HG02798 (cell line): ENCODE measurements at regions not wholly inside any gene's neighbourhood (a gene's known extent, or its start where the extent isn't known, plus 50 kb on each side); places are given as distances from the start of the nearest gene placed in this dataset.
"Not testable (repeated sequence)": the region's sequence is repeated elsewhere in the genome, so short reads cannot be mapped to it uniquely, and the experiment has no call there.

Experiments
- ATAC-seq: cut with Tn5 transposase; IDR thresholded peaks from one replicate; pipeline ENCODE4 v1.9.1; 2021; ENCODE audit warnings: mild to moderate bottlenecking; ENCODE audit not compliant: unreplicated experiment, poor library complexity

- ATAC-seq: not testable (repeated sequence)
Measured at GRCh38 chr4:14002331-14002730, 374.8 kb upstream of the BOD1L1 start.

DNA sequence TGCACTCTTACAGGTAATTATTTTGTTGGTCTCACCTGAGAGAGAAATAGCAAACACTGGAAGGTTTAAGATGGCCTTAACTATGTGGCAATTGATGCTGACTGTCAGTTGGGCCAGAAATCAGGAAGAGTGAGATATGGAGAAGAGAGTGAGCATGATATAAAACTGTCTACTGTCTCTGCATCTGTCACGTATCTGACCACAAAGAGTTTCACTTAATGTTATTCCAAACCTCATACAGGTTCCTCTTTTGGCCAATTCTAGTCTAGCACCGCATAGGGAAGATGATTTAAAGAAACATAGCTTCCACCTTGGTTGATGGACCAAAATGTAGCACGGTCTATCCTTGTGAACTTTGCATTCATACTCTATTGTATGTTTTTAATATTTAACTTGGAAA lies 381.0 kb upstream of the BOD1L1 start:
- no peak for ATAC-seq

- ATAC-seq: no peak
Measured at GRCh38 chr4:14018191-14018853, 390.8 kb upstream of the BOD1L1 start.

DNA sequence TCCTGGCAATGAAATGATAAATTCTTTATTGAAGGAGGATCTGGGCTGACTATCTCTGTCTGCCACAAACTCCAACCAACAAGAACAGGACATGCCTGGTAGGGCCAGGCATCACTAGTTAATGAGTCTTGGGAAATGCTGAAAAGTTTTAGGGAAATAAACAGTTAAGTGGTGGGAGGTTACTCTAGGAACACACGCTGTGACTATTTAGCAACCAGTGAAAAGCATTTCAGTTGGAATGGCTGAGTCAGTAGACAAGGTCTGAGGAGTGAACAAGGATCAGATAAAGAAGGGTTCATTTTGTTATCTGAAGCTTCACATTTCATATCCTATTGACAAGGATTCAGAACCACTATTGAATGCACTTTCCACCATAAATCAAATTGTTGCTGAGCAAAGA lies 394.9 kb upstream of the BOD1L1 start:
- ATAC-seq: no peak

DNA sequence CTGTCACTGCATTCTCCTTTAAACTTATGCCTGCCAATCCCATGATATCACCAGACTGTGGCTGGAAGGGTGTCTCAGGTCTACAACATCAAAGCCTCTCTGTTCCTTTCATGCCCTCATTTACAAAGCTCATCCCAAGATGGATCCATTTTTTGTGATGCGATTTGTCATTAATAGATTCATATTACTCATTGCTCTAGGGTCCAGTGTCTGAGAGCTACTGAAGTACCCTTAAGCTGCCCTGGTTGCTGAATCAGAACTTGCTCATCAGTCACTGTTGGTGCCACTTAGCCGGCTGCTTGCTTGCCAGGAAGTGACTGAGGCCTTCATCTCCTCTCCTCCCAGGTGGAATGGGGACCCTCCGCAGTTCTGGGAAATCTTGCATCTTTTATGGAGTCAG lies 395.5 kb upstream of the BOD1L1 start:
- ATAC-seq: no peak

DNA sequence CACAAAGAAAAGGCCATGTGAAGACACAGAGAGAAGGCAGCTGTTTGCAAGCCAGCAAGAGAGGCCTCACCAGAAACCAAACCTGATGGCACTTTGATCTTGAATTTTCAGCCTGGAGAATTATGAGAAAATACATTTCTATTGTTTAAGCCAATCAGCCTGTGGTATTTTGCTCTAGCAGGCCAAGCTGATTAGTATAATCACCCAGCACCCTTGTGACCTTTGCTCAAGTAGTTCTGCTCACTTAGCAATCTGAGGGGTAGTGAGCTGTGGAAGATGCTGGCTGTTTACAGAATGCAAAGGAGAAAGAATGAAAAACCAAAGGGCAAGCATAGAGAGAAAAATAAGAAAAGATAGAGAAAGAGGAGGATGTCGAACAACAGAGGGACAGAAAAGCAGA lies 396.4 kb upstream of the BOD1L1 start:
- no peak for ATAC-seq

DNA sequence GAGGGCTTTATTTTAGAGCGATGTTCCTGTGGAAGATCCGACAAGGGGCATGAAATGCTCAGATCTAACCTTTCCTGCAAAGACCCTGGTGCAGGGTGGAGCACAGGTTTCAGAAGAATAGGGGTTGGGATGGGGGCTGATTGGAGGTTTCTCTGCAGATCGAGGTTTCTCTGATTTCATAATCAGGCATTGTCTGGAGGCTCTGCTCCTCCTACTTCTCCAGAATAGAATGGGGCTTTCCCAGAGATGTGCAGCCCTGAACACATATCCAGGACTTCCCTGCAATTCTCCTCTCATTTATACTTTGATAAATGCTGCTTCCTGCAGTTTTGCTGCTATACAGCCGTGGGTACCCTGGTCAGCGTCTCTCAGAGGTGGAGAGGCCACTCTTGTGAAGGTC lies 397.6 kb upstream of the BOD1L1 start:
- ATAC-seq: no peak

- ATAC-seq: no peak
Measured at GRCh38 chr4:14025891-14026290, 398.4 kb upstream of the BOD1L1 start.

DNA sequence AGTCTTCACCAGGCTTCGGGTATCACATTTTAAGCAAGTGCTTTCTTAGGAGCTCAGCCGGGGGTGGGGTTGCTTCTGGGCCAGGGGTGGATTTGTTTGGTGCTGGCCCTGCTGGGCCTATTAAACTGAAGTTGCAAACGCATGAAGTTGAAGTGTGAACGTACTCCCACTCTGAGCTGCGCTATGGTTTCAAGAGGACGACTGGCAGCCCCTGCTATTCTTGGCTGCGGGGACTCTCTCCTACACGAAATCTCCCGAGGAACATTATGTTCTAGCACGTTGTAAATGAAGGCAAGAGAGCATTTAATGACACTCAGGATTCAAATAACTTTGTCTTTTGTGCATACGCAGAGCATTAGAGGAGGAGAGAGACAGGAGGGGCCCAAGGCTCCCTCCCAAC lies 401.3 kb upstream of the BOD1L1 start:
- ATAC-seq: no peak

DNA sequence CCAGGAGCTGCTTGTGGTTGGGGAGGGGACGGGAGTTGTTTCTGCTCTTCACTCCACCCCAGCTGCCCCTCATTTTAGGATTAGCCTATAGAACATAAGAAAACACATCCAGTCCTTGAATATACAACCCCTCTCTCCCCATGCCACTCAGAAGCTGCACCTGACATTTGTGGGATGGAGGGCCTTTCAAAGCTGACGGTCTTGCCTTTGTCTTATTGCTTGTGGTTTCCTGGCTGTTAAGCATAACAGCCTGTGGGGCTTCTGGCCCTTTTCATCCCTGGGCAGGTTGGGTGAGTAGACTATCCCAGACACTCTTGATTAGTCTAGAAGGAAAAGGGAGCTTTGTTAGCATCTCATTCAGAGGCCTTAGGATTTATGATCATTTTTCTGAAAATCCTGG lies 407.6 kb upstream of the BOD1L1 start:
- no peak for ATAC-seq

DNA sequence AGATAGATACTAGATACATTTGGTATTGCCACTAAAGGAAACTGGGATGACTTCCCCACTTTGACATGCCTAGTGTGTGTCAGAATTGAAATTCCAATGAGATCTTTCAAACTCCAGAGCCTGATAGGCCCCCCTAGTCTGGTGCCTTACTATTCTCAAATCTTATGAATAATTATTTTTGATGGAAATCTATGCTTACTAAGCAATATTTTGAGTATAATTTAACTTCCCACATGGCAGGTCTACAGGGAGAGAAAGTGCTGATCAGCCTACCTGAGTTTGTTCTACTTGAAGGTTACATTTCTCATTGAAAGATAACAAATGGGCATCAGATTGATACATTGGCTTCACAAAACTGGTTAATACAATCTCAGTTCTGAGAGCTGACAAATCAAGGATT lies 415.7 kb upstream of the BOD1L1 start:
- ATAC-seq: no peak

DNA sequence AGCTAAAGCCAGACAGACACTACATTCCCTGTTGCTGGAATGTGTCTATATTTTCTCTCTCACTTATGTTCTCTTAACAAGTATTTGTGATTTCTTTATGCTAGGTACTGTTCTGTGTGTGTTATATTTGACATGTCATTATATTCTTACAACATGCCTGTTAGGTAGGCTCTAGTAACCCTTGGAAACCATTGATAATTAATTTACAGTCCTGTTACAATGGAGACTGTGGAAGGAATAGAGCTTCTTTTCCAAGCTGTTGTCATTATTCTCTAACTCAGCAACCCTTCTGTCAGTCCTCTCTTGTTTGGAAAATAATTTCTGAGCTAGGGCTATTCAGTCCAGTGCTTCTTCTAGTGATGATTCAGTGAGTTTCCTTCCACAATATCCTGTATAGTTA lies 419.1 kb upstream of the BOD1L1 start:
- no peak for ATAC-seq

- no peak for ATAC-seq
Measured at GRCh38 chr4:14047840-14048239, 420.3 kb upstream of the BOD1L1 start.

DNA sequence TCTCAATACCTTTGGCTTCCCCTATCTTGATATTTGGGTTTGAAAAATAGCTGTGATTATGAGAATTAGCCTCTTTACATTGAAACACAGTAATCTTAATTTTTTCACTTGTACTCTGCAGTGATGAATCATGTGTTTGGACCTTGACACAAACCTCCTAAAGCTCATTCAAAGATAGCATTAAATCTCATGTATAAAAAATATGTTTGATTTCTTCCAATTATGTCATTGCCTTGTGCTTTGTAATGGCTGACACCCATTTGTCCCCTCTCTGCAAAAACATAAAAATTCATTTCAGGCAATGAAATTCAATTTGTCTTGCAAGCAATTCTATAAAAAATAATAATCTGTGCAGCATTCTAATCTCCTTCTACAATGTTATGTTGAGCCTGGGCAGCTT lies 422.4 kb upstream of the BOD1L1 start:
- ATAC-seq: no peak

DNA sequence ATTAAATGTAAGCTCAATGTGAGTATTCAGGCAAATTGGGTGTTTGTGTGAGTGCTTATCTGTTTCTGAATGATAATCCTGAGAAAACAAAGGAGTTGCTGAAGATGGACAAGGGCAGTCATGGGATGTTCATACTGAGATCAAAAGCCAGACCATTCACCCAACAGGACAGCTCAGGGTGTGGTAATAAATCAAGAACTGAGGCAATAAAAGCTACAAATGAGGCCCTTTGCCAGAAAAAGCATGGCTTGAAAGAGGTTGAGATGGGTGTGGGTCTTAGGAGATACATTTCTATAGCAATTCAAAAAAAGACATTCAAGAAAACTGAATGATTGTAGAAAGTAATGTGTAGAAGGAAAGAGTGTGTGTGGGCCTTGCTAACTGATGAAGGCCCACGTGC lies 425.8 kb upstream of the BOD1L1 start:
- no peak for ATAC-seq

DNA sequence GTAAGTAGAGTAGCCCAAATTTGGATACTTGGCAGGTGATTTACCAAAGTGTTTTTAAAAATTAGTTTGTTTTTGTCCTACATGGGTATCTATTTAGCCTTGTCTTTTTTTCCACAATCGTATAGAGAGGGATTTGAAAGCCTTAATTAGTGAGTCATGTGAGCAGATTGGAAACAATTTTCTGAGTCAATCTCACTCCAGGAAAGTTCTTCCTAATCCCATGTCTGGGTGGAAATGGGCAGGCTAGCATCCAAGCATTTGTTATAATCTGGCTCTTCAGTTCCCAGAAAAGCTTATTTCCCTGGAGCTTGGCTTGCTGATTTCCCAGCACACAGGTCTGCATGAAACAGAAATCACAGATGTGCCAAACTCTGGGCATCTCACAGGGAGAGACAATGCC lies 426.9 kb upstream of the BOD1L1 start:
- no peak for ATAC-seq

- ATAC-seq: no peak
Measured at GRCh38 chr4:14059006-14059405, 431.5 kb upstream of the BOD1L1 start.

GRCh38 chr4:14064984-14065383 lies 437.5 kb upstream of the BOD1L1 start:
- ATAC-seq: no peak

DNA sequence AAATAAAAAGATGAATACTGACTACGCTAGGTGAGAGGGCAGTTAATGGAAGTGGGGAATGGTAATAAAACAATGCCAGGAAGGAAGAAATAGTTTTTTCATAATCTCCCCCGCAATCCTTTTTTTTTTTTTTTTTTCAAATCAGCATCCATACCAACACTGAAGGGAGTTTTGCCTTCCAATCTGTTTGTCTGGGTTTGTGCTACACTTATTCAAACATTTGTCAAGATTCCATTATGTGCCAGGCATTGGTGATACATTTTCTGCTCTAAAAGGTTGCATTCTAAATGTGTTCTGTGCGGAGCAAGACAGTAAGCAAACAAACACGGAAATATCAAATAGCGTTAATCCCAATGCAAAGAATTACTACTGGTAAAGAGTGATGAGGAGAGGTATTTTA lies 437.9 kb upstream of the BOD1L1 start:
- no peak for ATAC-seq

DNA sequence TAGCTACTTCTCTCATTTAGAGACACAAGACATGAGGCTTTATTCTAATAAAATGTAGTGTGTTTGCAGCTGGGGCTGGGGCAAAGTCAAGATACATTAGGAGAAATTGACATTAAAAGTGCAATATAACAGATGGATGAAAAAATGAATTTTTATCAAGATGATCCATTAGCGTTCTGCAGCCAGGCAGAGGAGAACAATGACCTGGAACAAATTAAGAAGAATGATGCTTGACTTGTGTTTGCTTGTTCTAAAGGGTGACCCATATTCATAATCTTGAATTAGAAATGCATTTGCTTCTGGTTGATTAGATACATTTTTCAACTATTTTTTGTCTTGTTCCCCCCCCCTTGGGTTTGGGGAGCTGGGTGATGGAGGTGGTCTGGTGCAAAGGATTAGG lies 439.5 kb upstream of the BOD1L1 start:
- no peak for ATAC-seq

GRCh38 chr4:14069886-14070285 lies 442.4 kb upstream of the BOD1L1 start:
- no peak for ATAC-seq

- ATAC-seq: no peak
Measured at GRCh38 chr4:14070289-14070880, 442.9 kb upstream of the BOD1L1 start.

DNA sequence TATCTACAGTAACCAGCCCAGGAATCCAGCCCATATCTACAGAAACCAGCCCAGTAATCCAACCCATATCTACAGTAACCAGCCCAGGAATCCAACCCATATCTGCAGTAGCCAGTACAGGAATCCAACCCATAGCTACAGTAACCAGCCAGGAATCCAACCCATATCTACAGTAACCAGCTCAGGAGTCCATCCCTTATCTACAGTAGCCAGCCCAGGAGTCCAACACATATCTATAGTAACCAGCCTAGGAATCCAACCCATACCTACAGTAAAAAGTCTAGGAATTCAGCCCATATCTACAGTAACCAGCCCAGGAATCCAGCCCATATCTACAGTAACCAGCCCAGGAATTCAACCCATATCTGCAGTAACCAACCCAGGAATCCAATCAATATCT lies 445.0 kb upstream of the BOD1L1 start:
- no peak for ATAC-seq
